ENCODE measurements at regions not wholly inside any gene's neighbourhood (a gene's known extent, or its start where the extent isn't known, plus 50 kb on each side); places are given as distances from the start of the nearest gene placed in this dataset.
"Not testable (repeated sequence)": the region's sequence is repeated elsewhere in the genome, so short reads cannot be mapped to it uniquely, and the experiment has no call there.

DNA sequence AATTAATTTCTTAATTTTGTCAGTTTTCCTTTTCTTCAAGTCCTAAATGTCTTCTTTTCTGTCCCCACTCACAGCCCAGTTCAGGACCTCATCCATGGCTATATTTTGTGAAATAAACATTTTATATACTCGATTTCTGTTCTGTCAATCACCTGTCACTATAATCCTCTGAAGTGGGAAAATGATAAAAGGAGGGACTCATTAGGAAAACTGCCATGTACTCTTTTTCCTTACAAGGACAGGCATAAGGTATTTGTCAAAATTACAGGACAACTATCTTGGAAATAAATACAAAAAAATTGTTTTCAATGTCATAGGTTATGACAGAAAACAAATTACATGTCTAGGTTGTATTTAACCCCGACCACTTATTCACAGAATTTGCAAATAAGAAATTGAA is 240.1 kb upstream of the CBLB start:
- H3K4me3 ChIP-seq (ENCODE audit: low read depth, low read length), result no peak overlapping the region
- ChIA-PET CTCF (no interaction called here), POLR2A (no interaction called here)
- TF ChIP-seq, protein P1, sequence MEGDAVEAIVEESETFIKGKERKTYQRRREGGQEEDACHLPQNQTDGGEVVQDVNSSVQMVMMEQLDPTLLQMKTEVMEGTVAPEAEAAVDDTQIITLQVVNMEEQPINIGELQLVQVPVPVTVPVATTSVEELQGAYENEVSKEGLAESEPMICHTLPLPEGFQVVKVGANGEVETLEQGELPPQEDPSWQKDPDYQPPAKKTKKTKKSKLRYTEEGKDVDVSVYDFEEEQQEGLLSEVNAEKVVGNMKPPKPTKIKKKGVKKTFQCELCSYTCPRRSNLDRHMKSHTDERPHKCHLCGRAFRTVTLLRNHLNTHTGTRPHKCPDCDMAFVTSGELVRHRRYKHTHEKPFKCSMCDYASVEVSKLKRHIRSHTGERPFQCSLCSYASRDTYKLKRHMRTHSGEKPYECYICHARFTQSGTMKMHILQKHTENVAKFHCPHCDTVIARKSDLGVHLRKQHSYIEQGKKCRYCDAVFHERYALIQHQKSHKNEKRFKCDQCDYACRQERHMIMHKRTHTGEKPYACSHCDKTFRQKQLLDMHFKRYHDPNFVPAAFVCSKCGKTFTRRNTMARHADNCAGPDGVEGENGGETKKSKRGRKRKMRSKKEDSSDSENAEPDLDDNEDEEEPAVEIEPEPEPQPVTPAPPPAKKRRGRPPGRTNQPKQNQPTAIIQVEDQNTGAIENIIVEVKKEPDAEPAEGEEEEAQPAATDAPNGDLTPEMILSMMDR (IDR thresholded peaks at IDR 0.05; ENCODE audit: insufficient read depth, low read length, missing control alignments), result no peak
- no peak for DNase-seq (ENCODE audit: low read depth, low spot score)

DNA sequence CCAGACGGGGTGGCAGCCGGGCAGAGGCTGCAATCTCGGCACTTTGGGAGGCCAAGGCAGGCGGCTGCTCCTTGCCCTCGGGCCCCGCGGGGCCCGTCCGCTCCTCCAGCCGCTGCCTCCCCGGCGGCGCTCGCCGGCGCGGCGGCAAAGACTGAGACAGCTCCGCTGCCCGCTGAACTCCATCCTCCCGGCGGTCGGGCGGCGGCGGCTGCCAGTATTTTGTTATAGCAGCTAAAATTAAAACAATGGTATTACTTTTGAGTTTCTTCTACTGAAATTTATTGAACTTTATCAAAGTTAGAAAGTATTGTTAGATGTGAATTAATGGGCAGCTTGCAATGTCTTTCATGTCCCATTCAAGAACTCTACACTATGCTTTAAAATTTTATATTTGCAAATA is 243.7 kb upstream of the CBLB start:
- DNase-seq (ENCODE audit: low read depth, low spot score); POLR2A ChIA-PET; CTCF ChIA-PET; H3K4me3 ChIP-seq (ENCODE audit: low read depth, low read length): not testable (repeated sequence)

GRCh38 chr3:106113747-106114146 is 244.9 kb upstream of the CBLB start:
- TF ChIP-seq, protein P1 (IDR thresholded peaks at IDR 0.05; ENCODE audit: insufficient read depth, low read length, missing control alignments), result no peak
- H3K4me3 ChIP-seq (ENCODE audit: low read depth, low read length), result no peak overlapping the region
- ChIA-PET POLR2A (no interaction called here), CTCF (no interaction called here)
- no peak for DNase-seq (ENCODE audit: low read depth, low spot score)

DNA sequence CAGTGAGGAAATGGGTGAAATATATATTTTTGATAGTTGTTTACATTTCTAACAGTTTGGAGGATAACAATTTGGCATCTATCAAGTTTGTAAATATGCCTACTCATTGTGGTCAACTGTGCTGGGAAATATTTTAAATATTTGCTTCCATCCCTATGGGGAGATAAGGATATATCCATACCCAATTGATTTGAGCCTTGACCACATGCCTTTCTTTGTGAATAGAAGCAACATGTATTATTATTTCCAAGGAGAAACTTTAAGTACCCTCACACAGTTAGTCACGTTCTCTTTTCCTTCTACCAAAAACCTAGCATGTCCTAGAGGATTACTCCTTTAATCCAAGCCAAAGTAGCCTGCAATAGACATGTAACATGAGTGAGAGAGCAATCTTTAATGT is 245.4 kb upstream of the CBLB start:
- DNase-seq (ENCODE audit: low read depth, low spot score), result no peak
- TF ChIP-seq, protein P1 (IDR thresholded peaks at IDR 0.05; ENCODE audit: insufficient read depth, low read length, missing control alignments), result no peak
- CTCF ChIA-PET, result no interaction called here
- POLR2A ChIA-PET, result no interaction called here
- no peak overlapping the region for H3K4me3 ChIP-seq (ENCODE audit: low read depth, low read length)

DNA sequence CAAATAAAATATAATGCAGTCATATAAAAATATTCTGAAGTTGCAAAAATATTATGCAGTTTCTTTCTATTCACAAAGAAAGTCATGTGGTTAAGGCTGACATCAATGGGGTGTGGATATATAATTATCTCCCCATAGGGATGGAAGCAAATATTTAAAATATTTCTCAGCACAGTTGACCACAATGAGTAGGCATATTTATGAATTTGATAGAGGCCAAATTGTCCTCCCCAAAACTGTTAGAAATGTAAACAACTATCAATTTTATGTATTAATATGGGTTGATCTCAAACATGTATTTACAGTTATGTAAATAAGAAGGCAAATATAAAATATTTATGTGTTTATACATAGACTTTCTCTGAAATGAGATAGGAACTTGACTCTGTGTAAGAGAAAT is 246.0 kb upstream of the CBLB start:
- POLR2A ChIA-PET, result no interaction called here
- CTCF ChIA-PET, result no interaction called here
- H3K4me3 ChIP-seq (ENCODE audit: low read depth, low read length), result no peak overlapping the region
- no peak for DNase-seq (ENCODE audit: low read depth, low spot score)
- TF ChIP-seq, protein P1 (IDR thresholded peaks at IDR 0.05; ENCODE audit: insufficient read depth, low read length, missing control alignments), result no peak

- no peak overlapping the region for H3K4me3 ChIP-seq (ENCODE audit: low read depth, low read length)
- TF ChIP-seq, protein P1 (IDR thresholded peaks at IDR 0.05; ENCODE audit: insufficient read depth, low read length, missing control alignments), result no peak
- POLR2A ChIA-PET, result no interaction called here
- no peak for DNase-seq (ENCODE audit: low read depth, low spot score)
- CTCF ChIA-PET, result no interaction called here
Measured at GRCh38 chr3:106115557-106115956, 246.7 kb upstream of the CBLB start.

DNA sequence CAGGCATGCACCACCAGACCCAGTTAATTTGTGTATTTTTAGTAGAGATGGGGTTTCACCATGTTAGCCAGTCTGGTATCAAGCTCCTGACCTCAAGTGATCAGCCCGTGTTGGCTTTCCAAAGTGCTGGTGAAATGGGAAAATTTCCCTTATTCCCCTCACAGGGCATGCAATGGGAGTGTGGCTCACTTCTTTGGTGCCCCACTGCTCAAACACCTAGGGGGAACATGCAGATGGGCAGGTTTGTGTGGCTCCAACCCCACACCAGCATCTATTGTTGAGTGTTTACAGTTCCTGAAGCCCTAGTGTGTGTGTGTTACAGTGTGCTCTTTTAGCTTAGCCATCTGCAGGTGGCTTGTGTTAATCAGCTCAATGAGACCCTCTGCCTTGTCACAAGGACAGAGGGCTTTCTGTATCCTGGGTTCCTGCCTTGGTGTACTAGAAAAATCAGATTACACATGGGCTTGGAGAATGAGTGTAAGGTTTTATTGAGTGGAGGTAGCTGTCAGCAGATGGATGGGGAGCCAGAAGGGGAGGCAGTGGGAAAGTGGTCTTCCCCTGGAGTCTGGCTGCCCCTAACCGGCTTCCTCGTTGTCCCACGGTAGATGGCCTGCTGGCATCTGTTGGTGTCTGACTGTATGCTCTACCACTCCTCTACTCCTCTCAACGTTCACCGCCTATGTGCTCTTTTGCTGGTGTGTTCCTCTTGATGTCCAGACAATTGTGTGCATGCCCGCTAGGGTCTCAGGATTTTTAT is 248.1 kb upstream of the CBLB start:
- POLR2A ChIA-PET, result no interaction called here
- no peak for DNase-seq (ENCODE audit: low read depth, low spot score)
- TF ChIP-seq, protein P1 (IDR thresholded peaks at IDR 0.05; ENCODE audit: insufficient read depth, low read length, missing control alignments), result no peak
- CTCF ChIA-PET, result no interaction called here
- H3K4me3 ChIP-seq (ENCODE audit: low read depth, low read length), result no peak overlapping the region

Measured in AG04449 (cell line).